ENCODE measurements at regions not wholly inside any gene's neighbourhood (a gene's known extent, or its start where the extent isn't known, plus 50 kb on each side); places are given as distances from the start of the nearest gene placed in this dataset.
"Not testable (repeated sequence)": the region's sequence is repeated elsewhere in the genome, so short reads cannot be mapped to it uniquely, and the experiment has no call there.

GRCh38 chr5:42317575-42317974, 105.7 kb upstream of the GHR start:
- Histone ChIP-seq H3K4me3 (ENCODE audit: low read depth, low read length) (no peak overlapping the region), H3K9me3 (no peaks in the 10 kb centered on the region), H3K4me1 (no peaks in the 10 kb centered on the region), H3K27me3 (no peaks in the 10 kb centered on the region), H3K36me3 (no peaks in the 10 kb centered on the region)
- TF ChIP-seq CTCF (IDR thresholded peaks at IDR 0.05; ENCODE audit: low read depth, low read length), result no peak
- DNase-seq, result no peak

GRCh38 chr5:42319546-42319945, 103.7 kb upstream of the GHR start:
- H3K4me3 ChIP-seq (ENCODE audit: low read depth, low read length); DNase-seq; H3K36me3 ChIP-seq; H3K4me1 ChIP-seq; H3K9me3 ChIP-seq; H3K27me3 ChIP-seq: not testable (repeated sequence)

GRCh38 chr5:42321785-42322184, 101.5 kb upstream of the GHR start:
- no peak overlapping the region for H3K4me3 ChIP-seq (ENCODE audit: low read depth, low read length)
- H3K36me3 ChIP-seq, result no peaks in the 10 kb centered on the region
- H3K27me3 ChIP-seq, result no peaks in the 10 kb centered on the region
- no peaks in the 10 kb centered on the region for H3K9me3 ChIP-seq
- no peak for TF ChIP-seq CTCF (IDR thresholded peaks at IDR 0.05; ENCODE audit: low read depth, low read length)
- no peak for DNase-seq
- H3K4me1 ChIP-seq, result no peaks in the 10 kb centered on the region

GRCh38 chr5:42337143-42337542, 86.1 kb upstream of the GHR start:
- TF ChIP-seq CTCF (IDR thresholded peaks at IDR 0.05; ENCODE audit: low read depth, low read length), result no peak
- Histone ChIP-seq H3K9me3 (no peaks in the 10 kb centered on the region), H3K4me3 (ENCODE audit: low read depth, low read length) (no peak overlapping the region), H3K4me1 (no peaks in the 10 kb centered on the region), H3K27me3 (no peaks in the 10 kb centered on the region), H3K36me3 (no peaks in the 10 kb centered on the region)
- no peak for DNase-seq

- Histone ChIP-seq H3K4me1 (no peaks in the 10 kb centered on the region), H3K27me3 (no peaks in the 10 kb centered on the region)
These were observed 85.6 kb upstream of the GHR start for GRCh38 chr5:42337607-42338006.

GRCh38 chr5:42338136-42338535, 85.1 kb upstream of the GHR start:
- Histone ChIP-seq H3K4me3 (ENCODE audit: low read depth, low read length) (no peak overlapping the region), H3K4me1 (no peaks in the 10 kb centered on the region), H3K27me3 (no peaks in the 10 kb centered on the region), H3K9me3 (no peaks in the 10 kb centered on the region), H3K36me3 (no peaks in the 10 kb centered on the region)
- TF ChIP-seq CTCF (IDR thresholded peaks at IDR 0.05; ENCODE audit: low read depth, low read length), result no peak
- DNase-seq, result no peak

More at GRCh38 chr5:42337607-42338006, 85.6 kb upstream of the GHR start:
- no peaks in the 10 kb centered on the region for H3K36me3 ChIP-seq
- no peak for DNase-seq
- no peak overlapping the region for H3K4me3 ChIP-seq (ENCODE audit: low read depth, low read length)
- H3K9me3 ChIP-seq, result no peaks in the 10 kb centered on the region
- no peak for TF ChIP-seq CTCF (IDR thresholded peaks at IDR 0.05; ENCODE audit: low read depth, low read length)

- no peaks in the 10 kb centered on the region for H3K36me3 ChIP-seq
- H3K4me1 ChIP-seq, result no peaks in the 10 kb centered on the region
- no peak overlapping the region for H3K4me3 ChIP-seq (ENCODE audit: low read depth, low read length)
- no peak for TF ChIP-seq CTCF (IDR thresholded peaks at IDR 0.05; ENCODE audit: low read depth, low read length)
- no peak for DNase-seq
- no peaks in the 10 kb centered on the region for H3K9me3 ChIP-seq
- no peaks in the 10 kb centered on the region for H3K27me3 ChIP-seq
These were observed 74.1 kb upstream of the GHR start for GRCh38 chr5:42349163-42349562.
